Stomach smooth muscle (tissue), 2 donors: ENCODE measurements at regions not wholly inside any gene's neighbourhood (a gene's known extent, or its start where the extent isn't known, plus 50 kb on each side); places are given as distances from the start of the nearest gene placed in this dataset.

Source experiments
- H3K27ac ChIP-seq: one replicate; pipeline ENCODE4 v1.7.0; 2013; ENCODE audit warnings: mild to moderate bottlenecking, low read length, inconsistent platforms
- H3K27me3 ChIP-seq, 2 donors: one replicate each; pipeline ENCODE4 v1.7.0; 2013; ENCODE audit warnings: low read length in 2 of 2; ENCODE audit not compliant: insufficient read depth in 2 of 2, control insufficient read depth in 1 of 2
- H3K36me3 ChIP-seq, 2 donors: one replicate each; pipeline ENCODE4 v1.7.0; 2013; ENCODE audit warnings: low read length in 2 of 2; ENCODE audit not compliant: control insufficient read depth in 2 of 2, insufficient read depth in 2 of 2
- H3K4me1 ChIP-seq: one replicate; pipeline ENCODE4 v1.7.0; 2013; ENCODE audit warnings: low read length; ENCODE audit not compliant: control insufficient read depth, insufficient read depth
- H3K4me3 ChIP-seq, 2 donors: one replicate each; pipeline ENCODE4 v1.7.0; 2013; ENCODE audit warnings: low read length in 2 of 2
- H3K9ac ChIP-seq, 2 donors: one replicate each; pipeline ENCODE4 v1.7.0; 2013; ENCODE audit warnings: low read length in 2 of 2, mild to moderate bottlenecking in 1 of 2
- H3K9me3 ChIP-seq, 2 donors: one replicate each; pipeline ENCODE4 v1.7.0; 2013; ENCODE audit warnings: low read length in 2 of 2; ENCODE audit not compliant: control insufficient read depth in 2 of 2
- donor health status: healthy.
- donor health status: Pancreatic carcinoma.

GRCh38 chr12:125586441-125586840 lies 521.2 kb downstream of the AACS start:
- no peaks in the 10 kb centered on the region for H3K4me1 ChIP-seq
- peaks cover 0 to 2% of the 10 kb centered on the region in 2 donors for H3K9me3 ChIP-seq
- H3K9ac ChIP-seq: no peak overlapping the region
- no peaks in the 10 kb centered on the region for H3K27me3 ChIP-seq
- H3K4me3 ChIP-seq: no peak overlapping the region
- H3K27ac ChIP-seq: no peak overlapping the region
- no peaks in the 10 kb centered on the region for H3K36me3 ChIP-seq

GRCh38 chr12:125593269-125593668 lies 528.0 kb downstream of the AACS start:
- H3K27ac ChIP-seq: no peak overlapping the region
- no peaks in the 10 kb centered on the region for H3K27me3 ChIP-seq
- peaks cover 0 to 3% of the 10 kb centered on the region in 2 donors for H3K9me3 ChIP-seq
- H3K9ac ChIP-seq: no peak overlapping the region
- no peaks in the 10 kb centered on the region for H3K4me1 ChIP-seq
- H3K4me3 ChIP-seq: no peak overlapping the region
- H3K36me3 ChIP-seq: no peaks in the 10 kb centered on the region

GRCh38 chr12:125604976-125605375 lies 539.7 kb downstream of the AACS start:
- Histone ChIP-seq H3K4me3 (no peak overlapping the region), H3K4me1 (no peaks in the 10 kb centered on the region), H3K27me3 (no peaks in the 10 kb centered on the region)

GRCh38 chr12:125606312-125606711 lies 541.1 kb downstream of the AACS start:
- Histone ChIP-seq H3K27me3 (no peaks in the 10 kb centered on the region), H3K4me3 (no peak overlapping the region), H3K27ac (no peak overlapping the region), H3K9ac (no peak overlapping the region), H3K9me3 (no peaks in the 10 kb centered on the region), H3K4me1 (no peaks in the 10 kb centered on the region), H3K36me3 (no peaks in the 10 kb centered on the region)

More at GRCh38 chr12:125604976-125605375, 539.7 kb downstream of the AACS start:
- Histone ChIP-seq H3K27ac (no peak overlapping the region), H3K9ac (no peak overlapping the region), H3K9me3 (peaks cover 0 to 4% of the 10 kb centered on the region in 2 donors), H3K36me3 (no peaks in the 10 kb centered on the region)

GRCh38 chr12:125610292-125610691 lies 545.1 kb downstream of the AACS start:
- no peaks in the 10 kb centered on the region for H3K4me1 ChIP-seq
- H3K27me3 ChIP-seq: no peaks in the 10 kb centered on the region
- H3K4me3 ChIP-seq: no peak overlapping the region
- no peaks in the 10 kb centered on the region for H3K9me3 ChIP-seq
- no peaks in the 10 kb centered on the region for H3K36me3 ChIP-seq
- no peak overlapping the region for H3K9ac ChIP-seq
- no peak overlapping the region for H3K27ac ChIP-seq

GRCh38 chr12:125610971-125611370 lies 545.7 kb downstream of the AACS start:
- no peak overlapping the region for H3K9ac ChIP-seq
- no peaks in the 10 kb centered on the region for H3K36me3 ChIP-seq
- H3K27me3 ChIP-seq: no peaks in the 10 kb centered on the region
- no peaks in the 10 kb centered on the region for H3K4me1 ChIP-seq
- H3K4me3 ChIP-seq: no peak overlapping the region
- no peak overlapping the region for H3K27ac ChIP-seq
- H3K9me3 ChIP-seq: no peaks in the 10 kb centered on the region

GRCh38 chr12:125614058-125614457 lies 548.8 kb downstream of the AACS start:
- Histone ChIP-seq H3K4me3 (no peak overlapping the region), H3K9me3 (peaks cover 0 to 3% of the 10 kb centered on the region in 2 donors), H3K27ac (no peak overlapping the region), H3K4me1 (no peaks in the 10 kb centered on the region), H3K36me3 (no peaks in the 10 kb centered on the region), H3K9ac (no peak overlapping the region), H3K27me3 (no peaks in the 10 kb centered on the region)

- H3K27ac ChIP-seq: no peak overlapping the region
- H3K9me3 ChIP-seq: peaks cover 0 to 3% of the 10 kb centered on the region in 2 donors
- H3K4me3 ChIP-seq: no peak overlapping the region
- no peak overlapping the region for H3K9ac ChIP-seq
- no peaks in the 10 kb centered on the region for H3K36me3 ChIP-seq
- no peaks in the 10 kb centered on the region for H3K27me3 ChIP-seq
- H3K4me1 ChIP-seq: no peaks in the 10 kb centered on the region
Measured at GRCh38 chr12:125619723-125620122, 554.5 kb downstream of the AACS start.

GRCh38 chr12:125633686-125634085 lies 568.5 kb downstream of the AACS start:
- H3K36me3 ChIP-seq: no peaks in the 10 kb centered on the region
- no peak overlapping the region for H3K4me3 ChIP-seq
- no peaks in the 10 kb centered on the region for H3K9me3 ChIP-seq
- no peak overlapping the region for H3K9ac ChIP-seq
- no peaks in the 10 kb centered on the region for H3K27me3 ChIP-seq
- no peaks in the 10 kb centered on the region for H3K4me1 ChIP-seq
- H3K27ac ChIP-seq: no peak overlapping the region

GRCh38 chr12:125634813-125635212 lies 569.6 kb downstream of the AACS start:
- Histone ChIP-seq H3K27ac (no peak overlapping the region), H3K4me1 (no peaks in the 10 kb centered on the region), H3K27me3 (no peaks in the 10 kb centered on the region)

GRCh38 chr12:125639826-125640225 lies 574.6 kb downstream of the AACS start:
- Histone ChIP-seq H3K27me3 (no peaks in the 10 kb centered on the region), H3K9ac (no peak overlapping the region), H3K9me3 (no peaks in the 10 kb centered on the region), H3K4me1 (no peaks in the 10 kb centered on the region), H3K36me3 (no peaks in the 10 kb centered on the region), H3K4me3 (no peak overlapping the region), H3K27ac (no peak overlapping the region)

More at GRCh38 chr12:125634813-125635212, 569.6 kb downstream of the AACS start:
- Histone ChIP-seq H3K9me3 (no peaks in the 10 kb centered on the region), H3K4me3 (no peak overlapping the region), H3K9ac (no peak overlapping the region), H3K36me3 (no peaks in the 10 kb centered on the region)
